CD4-positive, alpha-beta T cell treated with Interleukin-6 for 4 hours (primary cell): ENCODE measurements at regions not wholly inside any gene's neighbourhood (a gene's known extent, or its start where the extent isn't known, plus 50 kb on each side); places are given as distances from the start of the nearest gene placed in this dataset.

Experiments used
- DNase-seq: peaks from one replicate; pipeline ENCODE4 v3.0.0-alpha.2; 2020; ENCODE audit warnings: mixed read lengths

DNA sequence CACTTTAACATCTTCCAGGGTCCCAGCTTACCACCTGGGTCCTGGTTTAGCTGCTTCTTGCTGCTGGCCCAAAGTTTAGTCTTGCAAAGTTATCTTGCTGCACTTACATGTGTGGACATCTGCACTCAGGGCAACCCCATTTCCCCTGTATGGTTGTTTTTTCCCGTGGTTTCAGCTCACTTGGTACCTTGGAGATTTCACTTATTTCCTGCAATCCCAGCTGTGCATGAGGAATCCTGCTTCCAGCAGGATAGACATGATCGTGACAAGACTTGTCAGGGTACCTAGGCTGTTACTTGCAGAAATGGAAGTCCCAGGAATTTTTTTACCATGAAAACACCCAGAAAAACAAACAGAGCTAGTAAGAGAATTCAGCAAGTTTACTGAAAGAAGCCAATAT lies 95.9 kb upstream of the LEP start:
- DNase-seq = no peak

DNA sequence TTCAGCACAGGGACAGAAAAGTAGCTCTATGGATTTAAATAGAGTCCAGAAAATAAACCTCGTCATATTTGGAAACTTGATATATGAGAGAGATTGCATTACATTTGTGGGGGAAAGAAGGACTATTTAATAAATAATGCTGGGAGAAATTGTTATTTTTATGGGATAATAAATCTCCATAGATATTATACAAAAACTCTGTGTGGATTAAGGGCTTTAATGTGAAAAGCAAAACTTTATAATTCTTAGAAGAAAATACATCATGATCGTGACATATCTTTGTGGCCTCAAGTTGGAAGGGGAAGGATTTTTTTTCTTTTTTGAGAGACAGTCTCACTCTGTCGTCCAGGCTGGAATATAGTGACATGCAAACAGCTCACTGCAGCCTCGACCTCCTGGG lies 95.0 kb upstream of the LEP start:
- DNase-seq = no peak

DNA sequence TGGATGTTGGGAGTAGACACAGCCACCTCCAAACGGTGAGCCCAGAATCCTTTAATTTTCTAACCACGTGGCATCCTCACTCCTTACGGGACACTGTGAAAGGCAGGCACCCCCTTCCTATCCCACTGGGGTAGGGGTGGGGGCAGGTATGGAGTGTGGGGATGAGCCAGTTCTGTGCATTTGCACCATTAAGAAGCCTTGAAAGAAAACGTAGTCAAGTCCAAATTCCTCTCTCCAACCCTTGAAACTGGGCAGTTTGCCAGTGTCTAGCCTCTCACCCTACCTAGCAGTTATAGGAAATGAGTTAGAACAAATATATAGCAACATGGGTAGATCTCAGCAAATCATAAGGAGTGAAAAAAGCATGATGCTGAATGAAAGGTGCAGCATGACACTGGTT lies 92.4 kb upstream of the LEP start:
- no peak for DNase-seq

DNA sequence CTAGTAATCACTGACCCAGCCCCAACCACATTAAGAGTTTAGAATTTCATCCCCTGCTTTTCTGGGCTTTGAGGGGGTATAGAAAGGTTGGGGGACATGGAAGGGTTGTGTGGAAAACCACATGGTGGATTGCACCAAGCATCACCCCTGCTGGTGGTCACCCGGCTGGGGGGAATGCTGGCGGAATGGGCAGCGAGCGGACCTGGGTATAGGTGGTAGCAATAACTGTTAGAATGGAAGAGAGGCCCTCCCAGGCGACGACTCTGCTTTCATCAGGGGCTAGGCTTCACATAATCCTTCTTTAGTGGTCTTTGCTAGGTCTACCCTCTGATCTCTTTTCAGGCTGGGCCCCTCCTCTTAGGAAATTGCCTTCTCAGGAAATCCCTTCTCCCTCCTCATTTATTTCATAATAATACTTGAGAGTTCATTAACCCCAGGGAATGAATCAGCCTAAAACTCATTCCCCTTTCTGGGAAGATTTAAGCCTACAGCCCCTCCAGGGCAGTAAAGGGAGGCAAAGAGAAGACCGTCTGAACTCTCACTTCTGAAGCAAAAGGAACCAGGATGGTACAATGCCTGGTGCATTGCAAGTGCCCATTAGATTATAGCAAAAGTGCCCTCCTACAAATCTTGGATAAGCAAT lies 90.7 kb upstream of the LEP start:
- DNase-seq = no peak

DNA sequence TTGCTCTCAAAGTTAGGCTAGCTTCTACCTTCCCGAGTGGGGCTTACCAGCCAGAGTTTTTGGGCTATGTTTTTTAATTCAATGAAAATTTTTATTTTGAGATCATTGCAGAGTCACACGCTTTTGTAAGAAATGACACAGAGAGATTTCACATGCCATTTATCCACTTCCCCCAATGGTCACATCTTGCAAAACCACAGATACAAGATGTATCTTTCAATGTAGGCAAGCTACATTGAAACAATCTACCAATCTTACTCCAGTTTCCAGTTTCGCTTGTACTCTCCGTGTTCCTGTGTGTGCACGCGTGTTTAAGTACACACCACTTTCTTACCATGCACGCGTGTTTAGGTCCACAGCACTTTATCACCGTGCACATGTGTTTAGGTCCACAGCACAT lies 89.4 kb upstream of the LEP start:
- no peak for DNase-seq

DNA sequence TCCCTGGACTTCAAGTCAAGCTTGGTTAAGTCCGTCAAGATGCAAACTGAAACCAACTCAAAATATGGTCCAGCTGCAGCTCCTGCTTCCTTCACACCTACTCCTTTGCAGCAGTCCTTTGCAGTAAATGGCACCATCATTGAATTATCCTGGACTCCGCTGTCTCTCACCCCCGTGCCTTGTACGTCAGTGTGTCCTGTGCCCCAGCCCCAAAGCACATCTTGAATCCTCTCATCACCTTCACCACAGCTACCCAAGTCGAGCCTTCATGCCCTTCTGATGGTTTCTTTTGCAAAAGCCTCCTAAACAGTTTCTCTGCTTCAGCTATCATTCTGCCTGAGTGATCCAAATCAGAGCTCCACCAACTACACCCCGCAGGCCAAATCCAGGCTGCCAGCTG lies 88.4 kb upstream of the LEP start:
- no peak for DNase-seq

DNA sequence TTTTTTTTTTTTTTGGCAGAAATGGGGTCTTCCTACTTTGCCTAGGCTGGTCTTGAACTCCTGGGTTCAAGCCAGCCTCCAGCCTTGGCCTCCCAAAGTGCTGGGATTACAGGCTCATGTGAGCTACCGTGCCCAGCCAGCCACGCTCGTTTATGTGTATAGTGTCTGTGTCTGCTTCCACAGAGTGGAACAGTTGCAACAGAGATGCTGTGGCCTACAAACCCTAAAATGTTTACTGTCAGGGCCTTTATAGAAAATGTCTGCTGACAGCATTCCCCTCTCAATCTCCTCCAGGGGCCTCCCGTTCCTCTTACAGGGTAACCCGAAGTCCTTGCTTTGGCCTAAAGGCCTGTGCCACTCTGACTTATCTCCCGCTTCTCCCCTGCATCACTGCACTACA lies 87.6 kb upstream of the LEP start:
- DNase-seq = no peak

DNA sequence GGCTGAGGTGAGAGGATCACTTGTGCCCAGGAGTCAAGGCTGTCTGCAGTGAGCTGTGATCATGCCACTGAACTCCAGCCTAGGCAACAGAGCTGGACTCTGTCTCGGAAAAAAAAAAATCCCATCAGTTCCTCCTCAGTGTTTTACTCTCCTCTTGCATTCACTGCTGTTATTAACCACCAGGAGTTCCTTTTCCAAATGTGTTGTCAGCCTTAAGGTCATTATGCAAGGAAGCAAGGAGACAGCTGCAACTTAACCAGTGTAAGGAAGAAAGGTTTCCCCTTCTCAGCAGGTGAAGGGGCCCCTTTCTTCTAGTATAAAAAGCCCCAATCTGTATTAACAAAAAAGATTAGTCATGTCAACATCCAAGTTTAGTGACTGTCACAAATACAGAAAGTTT lies 86.6 kb upstream of the LEP start:
- no peak for DNase-seq

DNA sequence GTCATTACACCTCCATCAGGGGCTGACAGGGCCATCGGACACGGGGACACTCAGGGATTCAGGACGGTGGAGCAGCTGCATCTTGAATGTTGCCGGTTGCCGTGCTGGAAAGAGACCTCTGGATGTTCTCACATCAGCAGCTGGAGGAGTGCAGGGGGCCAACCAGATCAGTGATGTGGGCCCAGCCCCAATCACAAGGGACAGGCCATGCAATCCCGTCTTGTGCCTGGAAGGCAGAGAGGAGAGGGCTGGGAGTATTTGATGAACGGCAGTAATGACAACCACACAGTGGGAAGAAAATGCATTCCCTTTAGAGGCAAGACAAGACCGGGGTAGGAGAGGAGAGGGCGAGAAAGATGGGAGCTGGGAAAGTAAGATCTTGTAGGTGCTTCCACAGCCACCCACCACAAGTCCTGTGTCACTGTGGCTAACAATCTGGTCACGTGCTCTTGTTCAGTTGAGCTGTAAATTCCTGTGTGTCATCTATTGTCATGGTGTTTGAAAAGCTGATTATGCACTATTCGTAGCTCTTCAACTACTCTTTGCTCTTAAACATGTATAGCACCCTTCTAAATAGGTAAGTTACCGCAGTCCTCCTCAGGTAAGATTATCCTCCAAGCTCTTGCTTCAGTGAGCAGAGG lies 85.9 kb upstream of the LEP start:
- DNase-seq = no peak

DNA sequence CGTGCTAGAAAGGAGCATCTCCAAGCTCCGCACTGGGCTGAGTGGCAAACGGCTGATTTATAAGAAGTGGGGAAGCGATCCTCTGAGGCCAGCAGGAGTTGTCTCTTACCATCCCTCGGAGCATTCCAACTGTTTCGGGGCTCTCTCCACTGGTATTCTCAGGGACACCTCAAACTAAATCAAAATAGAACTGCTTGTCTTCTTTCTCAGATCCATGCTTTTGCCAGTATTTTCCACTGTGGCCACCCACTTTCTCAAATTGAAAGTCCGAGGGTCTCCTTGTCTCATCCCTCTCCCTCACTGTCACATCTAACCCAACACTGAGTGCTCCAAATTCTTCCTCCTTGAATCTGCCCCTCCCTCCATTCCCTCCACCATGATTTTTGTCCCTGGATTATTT lies 83.2 kb upstream of the LEP start:
- DNase-seq = no peak

DNA sequence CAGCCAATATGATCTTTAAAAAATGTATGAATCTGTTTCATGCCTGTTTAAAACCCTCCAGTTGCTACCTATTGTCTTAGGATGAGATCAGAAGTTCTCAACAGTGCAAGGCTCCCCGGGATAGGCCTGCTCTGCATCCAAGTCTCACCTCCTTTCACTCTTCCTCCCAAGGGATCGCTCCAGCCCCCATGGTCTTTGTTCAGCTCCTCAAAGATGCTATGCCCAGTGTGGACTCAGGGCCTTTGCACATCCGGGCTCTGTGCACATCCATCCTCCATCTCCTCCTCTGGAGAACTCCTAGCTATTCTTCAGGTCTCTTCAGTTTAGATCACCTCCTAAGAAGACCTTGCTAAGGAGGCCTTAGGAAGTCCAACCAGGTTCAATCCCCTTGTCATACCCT lies 82.7 kb upstream of the LEP start:
- no peak for DNase-seq

DNA sequence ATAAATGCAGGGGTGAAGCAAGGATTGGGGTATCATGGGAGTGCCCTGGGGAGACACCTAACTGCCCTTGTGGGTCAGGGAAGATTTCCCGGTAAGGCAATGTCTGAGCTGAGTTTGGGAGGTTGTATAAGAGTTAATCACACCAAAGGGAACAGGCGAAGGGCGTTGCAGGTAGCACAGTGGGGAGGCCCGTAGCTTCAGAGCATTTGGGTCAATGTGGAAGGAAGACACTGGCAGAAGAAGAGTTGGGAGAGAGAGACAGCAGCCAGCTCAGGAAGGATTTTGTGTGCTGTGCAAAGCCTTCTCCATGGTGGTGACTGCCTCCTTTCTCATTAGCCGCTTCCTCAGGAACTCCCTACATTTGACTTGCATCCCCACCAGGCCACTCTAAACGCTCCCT lies 80.8 kb upstream of the LEP start:
- DNase-seq = no peak

DNA sequence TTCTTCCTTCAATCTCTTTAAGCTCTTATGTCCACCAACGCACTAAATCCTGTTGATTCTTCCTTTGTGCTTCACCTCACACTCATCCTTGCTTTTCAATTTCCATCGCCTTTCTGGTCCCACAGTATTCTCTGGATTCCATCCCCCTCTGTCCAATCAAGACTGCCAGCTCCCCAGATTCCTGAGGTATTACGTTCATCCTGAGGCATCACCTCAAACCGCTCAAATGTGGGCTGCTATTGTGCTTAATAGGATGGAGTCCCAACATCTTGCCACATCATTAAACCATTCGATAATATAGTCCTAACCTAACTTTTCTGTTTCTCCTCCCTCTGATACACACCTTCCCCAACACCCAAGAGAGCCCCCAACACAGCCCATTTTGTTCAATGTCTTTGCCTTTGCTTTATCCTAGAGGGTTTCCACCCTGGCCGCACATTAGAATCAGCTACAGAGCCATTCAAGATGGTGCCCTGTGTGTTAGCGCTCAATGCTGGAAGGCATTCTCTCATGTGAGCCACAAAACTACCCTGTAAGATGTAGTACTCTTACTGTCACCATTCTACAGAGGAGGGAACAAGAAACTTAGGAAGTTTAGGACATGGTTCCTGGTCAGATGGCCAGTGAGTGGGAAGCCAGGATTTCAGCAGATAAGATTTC lies 79.5 kb upstream of the LEP start:
- no peak for DNase-seq

DNA sequence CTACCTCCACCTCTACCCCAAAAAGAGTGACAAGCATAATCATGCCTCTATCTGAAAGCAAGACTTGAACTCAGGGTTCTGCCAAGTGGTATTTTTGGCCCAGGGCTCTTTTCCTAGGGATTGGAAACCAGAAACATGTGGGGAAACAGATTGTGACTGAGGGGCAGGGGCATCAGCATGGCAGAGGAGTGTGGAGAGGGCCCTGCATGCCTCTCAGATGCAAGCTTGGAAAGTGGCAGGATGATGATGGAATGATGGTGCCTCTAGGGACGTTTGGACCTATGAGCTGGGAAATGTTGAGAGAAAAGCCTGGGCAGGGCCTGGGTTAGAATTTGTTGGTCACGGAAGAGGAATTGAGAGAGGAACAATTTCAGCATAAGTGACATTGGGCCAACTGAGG lies 78.4 kb upstream of the LEP start:
- no peak for DNase-seq

DNA sequence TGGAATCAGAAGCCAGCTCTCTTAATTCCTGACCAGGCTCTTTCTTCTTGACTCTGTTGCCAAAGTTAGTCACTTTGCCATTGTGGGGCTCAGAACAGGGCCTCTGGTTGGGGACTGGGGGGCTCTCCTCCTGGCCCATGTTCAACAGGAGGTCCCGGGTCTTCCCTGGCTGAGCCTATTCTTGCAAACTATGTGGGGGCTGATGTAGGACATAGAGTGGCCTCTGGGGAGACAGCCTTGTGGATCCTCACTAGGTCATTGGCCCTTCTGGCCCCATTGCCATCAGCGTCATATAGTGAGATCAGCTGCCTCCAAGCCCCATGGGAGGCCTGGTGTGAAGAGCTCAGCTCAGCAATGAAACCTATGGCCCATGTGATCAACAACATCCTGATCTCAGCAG lies 77.6 kb upstream of the LEP start:
- DNase-seq = no peak

DNA sequence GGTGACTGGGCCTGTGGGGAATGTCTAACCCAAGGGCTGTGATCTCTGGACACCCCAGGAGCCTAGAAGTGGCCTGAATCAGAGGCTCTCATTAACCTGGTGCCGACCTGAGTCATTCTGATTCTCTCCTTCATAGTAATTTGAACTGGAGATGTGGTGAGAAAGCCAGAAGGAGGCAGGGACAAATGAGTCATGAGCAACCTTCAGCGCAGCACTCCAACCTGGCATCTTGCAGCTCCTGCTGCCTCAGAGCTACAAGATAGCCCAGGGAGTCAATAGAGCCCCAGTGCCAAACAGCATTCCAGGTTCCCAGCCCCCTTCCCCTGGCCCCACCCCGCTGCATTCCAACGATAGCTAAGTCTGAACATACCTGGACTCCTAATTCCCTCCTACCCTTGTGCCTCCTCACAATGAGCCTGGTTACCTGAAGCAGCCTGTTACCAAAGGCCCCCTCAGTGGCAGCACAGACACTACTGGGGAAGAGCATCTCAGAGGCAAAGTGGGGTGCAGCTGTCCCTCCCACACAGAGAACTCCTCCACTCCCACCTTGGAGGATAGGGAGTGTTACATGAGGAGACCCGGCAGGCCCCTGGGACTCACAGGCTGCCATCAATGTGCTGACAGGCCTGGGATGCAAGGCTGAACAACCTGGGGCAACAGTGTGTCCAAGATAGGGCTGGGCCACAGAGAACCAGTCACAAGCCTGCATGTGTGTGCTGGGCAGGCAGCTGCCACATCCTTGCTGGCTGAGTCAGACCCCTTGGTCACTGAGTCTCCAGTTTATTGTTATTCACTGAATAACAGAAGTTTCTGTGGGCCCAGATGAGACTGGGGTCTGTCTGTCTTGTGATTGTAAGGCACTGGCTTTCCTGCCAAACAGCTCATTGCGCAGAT lies 76.8 kb upstream of the LEP start:
- no peak for DNase-seq

DNA sequence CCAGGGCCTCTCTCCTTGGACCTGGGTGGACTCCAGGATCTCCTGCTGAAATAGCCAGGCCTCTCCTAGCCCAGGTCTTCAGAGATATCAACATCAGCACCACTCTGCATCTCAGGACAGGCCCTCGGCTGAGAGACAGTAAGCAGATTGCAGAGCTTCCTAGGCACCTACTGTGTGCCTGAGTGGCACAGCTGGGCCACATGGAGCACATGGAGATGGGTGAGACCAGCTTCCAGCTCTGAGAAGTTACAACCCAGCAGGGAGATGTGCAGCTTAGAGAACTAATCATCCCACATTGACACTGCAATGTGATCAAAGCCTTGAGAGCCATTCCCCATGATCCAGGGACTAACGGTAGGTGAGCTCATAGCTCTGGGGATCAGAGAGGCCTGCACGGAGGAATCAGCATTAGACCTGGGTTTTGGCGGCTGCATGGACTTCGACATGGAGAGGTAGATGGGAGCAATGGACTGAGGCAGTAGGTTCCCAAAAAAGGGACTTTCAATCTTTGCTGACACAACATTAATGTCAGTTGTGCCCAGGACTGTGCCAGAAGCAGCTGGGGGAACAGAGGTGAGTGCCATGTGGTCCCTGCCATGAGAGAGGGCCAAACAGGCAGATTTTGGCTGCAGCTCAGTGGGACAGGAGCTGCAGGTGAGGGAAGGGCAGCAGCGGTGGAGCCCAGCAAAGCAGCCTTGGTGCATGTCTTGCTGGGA lies 76.0 kb upstream of the LEP start:
- no peak for DNase-seq

DNA sequence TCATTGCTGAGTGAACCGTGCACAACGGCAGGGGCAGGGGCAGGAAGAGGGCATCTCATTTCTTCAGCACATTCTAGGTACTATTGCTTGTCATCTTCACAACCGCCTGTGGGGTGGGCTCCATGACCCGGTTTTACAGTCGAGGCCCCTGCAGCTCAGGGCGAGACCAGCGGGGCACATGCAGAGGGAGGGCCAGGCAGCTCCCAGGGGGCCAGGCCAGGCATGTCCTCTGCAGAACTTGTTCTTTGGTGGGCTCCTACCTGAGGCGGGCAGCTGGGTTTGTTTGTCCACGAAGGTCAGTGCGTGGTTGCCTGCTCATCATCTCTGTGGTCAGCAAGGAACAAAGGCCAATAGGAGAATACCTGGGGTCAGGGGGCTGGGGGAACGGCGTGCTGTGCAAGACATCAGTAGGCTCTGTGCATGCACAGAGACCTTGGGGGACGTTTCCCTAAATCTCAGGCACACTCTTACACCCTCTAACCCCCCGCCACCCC lies 75.1 kb upstream of the LEP start:
- DNase-seq = no peak

DNA sequence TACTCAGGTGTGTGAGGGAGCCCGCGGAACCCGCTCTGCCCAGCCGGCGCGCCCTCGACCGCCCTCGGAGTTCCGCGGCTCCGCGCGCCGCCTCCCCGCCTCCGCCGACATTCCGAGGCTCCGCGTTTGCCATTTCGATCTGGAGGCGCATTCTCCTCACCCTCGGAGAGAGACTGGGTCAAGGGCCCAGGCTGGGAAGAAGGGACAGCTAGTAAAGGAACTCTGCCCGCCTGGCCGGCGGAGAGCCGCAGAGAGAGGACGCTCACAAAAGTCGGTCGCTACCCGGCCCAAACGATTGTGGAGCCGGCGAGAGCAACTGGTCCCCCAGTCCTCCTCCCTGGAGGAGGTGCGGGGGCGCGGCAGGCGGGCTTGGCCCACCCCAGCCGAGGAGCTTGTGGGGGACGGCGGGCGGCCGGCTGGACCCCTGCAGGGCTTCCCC lies 74.5 kb upstream of the LEP start:
- no peak for DNase-seq

DNA sequence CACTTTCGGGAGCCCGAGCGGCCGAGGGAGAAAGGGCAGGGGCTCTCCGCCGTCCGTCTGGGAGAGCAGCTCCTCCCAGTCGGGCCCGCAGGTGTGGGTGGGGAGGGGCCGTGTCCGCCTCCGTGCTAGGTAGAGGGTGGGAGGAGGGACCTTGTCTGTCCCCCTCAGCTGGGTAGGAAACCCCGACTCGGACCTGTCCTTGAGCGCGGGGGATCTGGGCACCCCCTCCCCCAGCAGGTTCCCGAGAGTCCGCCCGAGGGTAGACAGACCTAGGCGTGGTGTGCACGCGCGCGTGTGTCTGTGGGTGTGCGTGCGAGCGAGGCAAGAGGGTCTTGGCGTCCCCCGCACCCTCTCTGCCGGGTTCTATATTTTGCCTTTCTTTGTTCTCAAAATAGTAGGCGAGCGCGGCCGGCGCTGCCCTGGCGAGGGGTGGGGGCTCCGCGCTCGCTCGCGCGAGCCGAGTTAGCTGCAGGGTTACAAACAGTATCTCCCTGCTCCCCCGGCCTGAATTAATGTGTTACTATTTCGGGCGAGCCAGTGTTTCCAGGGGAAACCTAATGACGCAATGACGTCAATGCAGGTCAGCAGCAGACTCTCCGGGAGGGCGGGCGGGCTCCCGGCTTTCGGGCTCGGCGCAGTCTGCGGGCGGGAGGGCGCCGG lies 73.9 kb upstream of the LEP start:
- peak; percentile 8 for DNase-seq

DNA sequence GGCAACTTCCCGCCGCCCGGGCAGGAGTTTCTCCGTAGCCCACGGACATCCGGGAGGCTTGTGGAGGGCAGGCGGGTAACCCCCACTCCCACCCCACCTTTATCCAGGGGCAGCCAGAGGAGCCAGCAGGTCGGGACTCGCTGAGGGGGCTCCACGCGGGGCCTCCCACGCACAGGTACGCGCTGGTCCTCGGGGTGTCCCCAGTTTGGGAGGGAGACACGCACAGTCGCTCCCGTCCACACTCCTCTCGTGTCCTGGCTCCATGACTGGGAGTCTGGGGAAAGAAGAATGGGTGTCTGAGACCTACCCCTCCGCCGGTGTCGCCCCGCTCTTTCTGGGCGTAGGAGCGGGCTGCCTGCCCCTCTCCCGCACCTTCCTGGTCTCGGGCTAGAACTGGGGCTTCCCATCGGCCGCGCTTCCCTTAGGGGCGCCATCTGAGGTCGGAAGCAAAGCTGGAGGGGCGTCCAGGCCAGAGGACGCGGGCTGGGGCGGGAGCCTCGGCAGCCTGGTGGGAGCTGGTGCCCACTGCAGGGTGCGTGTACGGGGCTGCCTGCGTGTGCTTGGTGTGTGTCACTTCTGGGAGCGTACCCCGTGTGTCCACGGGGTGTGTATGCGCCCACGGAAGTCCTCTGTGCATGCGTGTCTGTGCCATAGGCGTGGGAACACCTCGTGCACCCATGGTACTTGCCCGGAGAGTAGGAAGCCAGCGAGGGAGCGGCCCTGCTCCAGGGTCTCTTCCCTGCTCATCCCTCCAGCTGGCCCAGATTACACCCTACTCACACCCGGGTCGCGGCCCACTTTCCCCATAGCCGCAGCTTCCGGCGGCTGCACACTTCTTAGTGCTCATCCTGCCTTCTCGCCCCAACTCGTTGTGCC lies 73.0 kb upstream of the LEP start:
- peak; percentile 4 for DNase-seq
